Hepatocyte (in vitro differentiated cells): ENCODE measurements at regions not wholly inside any gene's neighbourhood (a gene's known extent, or its start where the extent isn't known, plus 50 kb on each side); places are given as distances from the start of the nearest gene placed in this dataset.

Experiments
- DNase-seq: peaks from one replicate; pipeline ENCODE4 v3.0.0-alpha.2; 2016; ENCODE audit warnings: low spot score
- H2AFZ ChIP-seq: fragments of 200-600 bp; sonication (generic); 2 replicates; pipeline ENCODE4 v1.6.0; 2016; ENCODE audit warnings: antibody characterized with exemption, mild to moderate bottlenecking
- H3K27ac ChIP-seq: fragments of 200-600 bp; sonication (generic); 2 replicates; pipeline ENCODE4 v1.5.1; 2016; ENCODE audit warnings: mild to moderate bottlenecking
- H3K27me3 ChIP-seq: fragments of 200-600 bp; sonication (generic); 2 replicates; pipeline ENCODE4 v1.6.1; 2016
- H3K36me3 ChIP-seq: fragments of 200-600 bp; sonication (generic); replicated peaks from 2 replicates; pipeline ENCODE4 v1.5.1; 2016; ENCODE audit warnings: low read depth; ENCODE audit not compliant: insufficient read depth
- H3K4me1 ChIP-seq: fragments of 200-600 bp; sonication (generic); 2 replicates; pipeline ENCODE4 v1.5.1; 2016; ENCODE audit warnings: mild to moderate bottlenecking, moderate library complexity; ENCODE audit not compliant: insufficient read depth
- H3K4me2 ChIP-seq: fragments of 200-600 bp; sonication (generic); 2 replicates; pipeline ENCODE4 v1.6.0; 2016
- H3K4me3 ChIP-seq: fragments of 200-600 bp; sonication (generic); 2 replicates; pipeline ENCODE4 v1.5.1; 2016; ENCODE audit warnings: mild to moderate bottlenecking
- H3K79me2 ChIP-seq: fragments of 200-600 bp; sonication (generic); 2 replicates; pipeline ENCODE4 v1.6.0; 2017; ENCODE audit warnings: mild to moderate bottlenecking
- H3K9me2 ChIP-seq: fragments of 200-600 bp; sonication (generic); replicated peaks from 2 replicates; pipeline ENCODE4 v1.6.0; 2017; ENCODE audit warnings: mild to moderate bottlenecking; ENCODE audit not compliant: insufficient read depth
- H3K9me3 ChIP-seq: fragments of 200-600 bp; sonication (generic); 2 replicates; pipeline ENCODE4 v1.5.1; 2016; ENCODE audit warnings: low read depth, mild to moderate bottlenecking
- H4K20me1 ChIP-seq: fragments of 200-600 bp; sonication (generic); 2 replicates; pipeline ENCODE4 v1.6.0; 2016; ENCODE audit warnings: mild to moderate bottlenecking; ENCODE audit not compliant: insufficient read depth, poor library complexity, severe bottlenecking
- CTCF ChIP-seq: fragments of 200-600 bp; sonication (generic); IDR thresholded peaks from 2 replicates; pipeline ENCODE4 v1.5.1; 2016; ENCODE audit warnings: antibody characterized with exemption, mild to moderate bottlenecking; ENCODE audit not compliant: poor library complexity
- EZH2 ChIP-seq: fragments of 200-600 bp; sonication (generic); IDR thresholded peaks from 2 replicates; pipeline ENCODE4 v1.6.1; 2016; ENCODE audit warnings: antibody characterized with exemption, mild to moderate bottlenecking, borderline replicate concordance
- EZH2phosphoT487 ChIP-seq: fragments of 200-600 bp; sonication (generic); IDR thresholded peaks from one replicate; pipeline ENCODE4 v1.6.1; 2018; ENCODE audit warnings: antibody characterized with exemption, mild to moderate bottlenecking, low read depth, moderate library complexity; ENCODE audit not compliant: unreplicated experiment, severe bottlenecking
- WGBS: methylation state at CpG from one replicate; pipeline ENCODE4 v1.1.6; 2016; ENCODE audit warnings: low lambda C conversion rate; ENCODE audit errors: missing lambda C conversion rate; 5-methylcytosine and 5-hydroxymethylcytosine counted together

GRCh38 chr2:239697399-239698164, 296.8 kb upstream of the HDAC4 start:
- Histone ChIP-seq H3K4me3 (no peak overlapping the region), H3K4me1 (no peaks in the 10 kb centered on the region), H3K79me2 (no peaks in the 10 kb centered on the region), H3K27me3 (no peaks in the 10 kb centered on the region), H4K20me1 (no peaks in the 10 kb centered on the region), H3K27ac (no peak overlapping the region), H2AFZ (no peak overlapping the region), H3K4me2 (no peak overlapping the region), H3K9me3 (no peaks in the 10 kb centered on the region), H3K36me3 (no peaks in the 10 kb centered on the region), H3K9me2 (no peaks in the 10 kb centered on the region)
- DNase-seq, result no peak
- no peak for TF ChIP-seq EZH2
- no peak for TF ChIP-seq CTCF
- no peak for TF ChIP-seq EZH2phosphoT487
- WGBS, result 87% methylated on average over 22 of the region's 22 CpGs

- Histone ChIP-seq H3K4me2 (no peak overlapping the region), H3K27ac (no peak overlapping the region), H3K4me1 (no peaks in the 10 kb centered on the region), H3K4me3 (no peak overlapping the region), H4K20me1 (no peaks in the 10 kb centered on the region), H2AFZ (no peak overlapping the region), H3K9me3 (no peaks in the 10 kb centered on the region), H3K9me2 (no peaks in the 10 kb centered on the region), H3K27me3 (no peaks in the 10 kb centered on the region), H3K79me2 (no peaks in the 10 kb centered on the region), H3K36me3 (no peaks in the 10 kb centered on the region)
- 88% methylated on average over 13 of the region's 13 CpGs for WGBS
- no peak for DNase-seq
- no peak for TF ChIP-seq CTCF
- no peak for TF ChIP-seq EZH2
- TF ChIP-seq EZH2phosphoT487, result no peak
Observed at GRCh38 chr2:239696559-239697207, 295.9 kb upstream of the HDAC4 start.

- Histone ChIP-seq H3K9me2 (no peaks in the 10 kb centered on the region), H3K4me2 (no peak overlapping the region), H3K4me1 (no peaks in the 10 kb centered on the region), H3K9me3 (no peaks in the 10 kb centered on the region), H3K27ac (no peak overlapping the region), H3K79me2 (no peaks in the 10 kb centered on the region), H3K27me3 (no peaks in the 10 kb centered on the region), H2AFZ (no peak overlapping the region), H3K36me3 (no peaks in the 10 kb centered on the region), H4K20me1 (no peaks in the 10 kb centered on the region), H3K4me3 (no peak overlapping the region)
- 94% methylated on average over 14 of the region's 14 CpGs for WGBS
- DNase-seq, result no peak
- TF ChIP-seq EZH2phosphoT487, result no peak
Observed at GRCh38 chr2:239695728-239696240, 295.0 kb upstream of the HDAC4 start.

GRCh38 chr2:239695106-239695727, 294.4 kb upstream of the HDAC4 start:
- Histone ChIP-seq H3K4me2 (no peak overlapping the region), H3K36me3 (no peaks in the 10 kb centered on the region), H4K20me1 (no peaks in the 10 kb centered on the region), H2AFZ (no peak overlapping the region), H3K79me2 (no peaks in the 10 kb centered on the region), H3K27ac (no peak overlapping the region), H3K9me3 (no peaks in the 10 kb centered on the region), H3K9me2 (no peaks in the 10 kb centered on the region), H3K27me3 (no peaks in the 10 kb centered on the region), H3K4me1 (no peaks in the 10 kb centered on the region), H3K4me3 (no peak overlapping the region)
- TF ChIP-seq EZH2phosphoT487 (no peak), CTCF (no peak), EZH2 (no peak)
- WGBS, result 99% methylated on average over 6 of the region's 6 CpGs
- DNase-seq, result no peak
